ENCODE measurements at regions not wholly inside any gene's neighbourhood (a gene's known extent, or its start where the extent isn't known, plus 50 kb on each side); places are given as distances from the start of the nearest gene placed in this dataset.
A peak's percentile ranks its signal among the peaks of the same experiment; 100 is the strongest.

- DNase-seq (ENCODE audit: low read depth in 2 of 2): peak in 1 of 2 donors; percentile 10
Observed at GRCh38 chr16:79372503-79373184, 227.9 kb downstream of the MAF start.

- no peak for DNase-seq (ENCODE audit: low read depth in 2 of 2)
Observed at GRCh38 chr16:79370736-79371135, 229.8 kb downstream of the MAF start.

- no peak for DNase-seq (ENCODE audit: low read depth in 2 of 2)
Observed at GRCh38 chr16:79369796-79370195, 230.7 kb downstream of the MAF start.

GRCh38 chr16:79367822-79368221 lies 232.7 kb downstream of the MAF start:
- DNase-seq (ENCODE audit: low read depth in 2 of 2): no peak

GRCh38 chr16:79366635-79367034 lies 233.9 kb downstream of the MAF start:
- DNase-seq (ENCODE audit: low read depth in 2 of 2): no peak

- no peak for DNase-seq (ENCODE audit: low read depth in 2 of 2)
Observed at GRCh38 chr16:79365702-79366101, 234.8 kb downstream of the MAF start.

GRCh38 chr16:79363484-79363883 lies 237.1 kb downstream of the MAF start:
- no peak for DNase-seq (ENCODE audit: low read depth in 2 of 2)

- DNase-seq (ENCODE audit: low read depth in 2 of 2): no peak
Observed at GRCh38 chr16:79363035-79363434, 237.5 kb downstream of the MAF start.

GRCh38 chr16:79362300-79362970 lies 238.1 kb downstream of the MAF start:
- DNase-seq (ENCODE audit: low read depth in 2 of 2): no peak

GRCh38 chr16:79361132-79361751 lies 239.3 kb downstream of the MAF start:
- no peak for DNase-seq (ENCODE audit: low read depth in 2 of 2)

- DNase-seq (ENCODE audit: low read depth in 2 of 2): no peak
Observed at GRCh38 chr16:79360267-79360666, 240.3 kb downstream of the MAF start.

GRCh38 chr16:79359082-79359481 lies 241.5 kb downstream of the MAF start:
- no peak for DNase-seq (ENCODE audit: low read depth in 2 of 2)

GRCh38 chr16:79358188-79358587 lies 242.3 kb downstream of the MAF start:
- no peak for DNase-seq (ENCODE audit: low read depth in 2 of 2)

GRCh38 chr16:79355600-79356358 lies 244.8 kb downstream of the MAF start:
- no peak for DNase-seq (ENCODE audit: low read depth in 2 of 2)

GRCh38 chr16:79351927-79352326 lies 248.6 kb downstream of the MAF start:
- no peak for DNase-seq (ENCODE audit: low read depth in 2 of 2)

- no peak for DNase-seq (ENCODE audit: low read depth in 2 of 2)
Observed at GRCh38 chr16:79349803-79350202, 250.7 kb downstream of the MAF start.

- no peak for DNase-seq (ENCODE audit: low read depth in 2 of 2)
Observed at GRCh38 chr16:79348521-79349306, 251.8 kb downstream of the MAF start.

- no peak for DNase-seq (ENCODE audit: low read depth in 2 of 2)
Observed at GRCh38 chr16:79347277-79347676, 253.3 kb downstream of the MAF start.

GRCh38 chr16:79339863-79340262 lies 260.7 kb downstream of the MAF start:
- DNase-seq (ENCODE audit: low read depth in 2 of 2): no peak

- no peak for DNase-seq (ENCODE audit: low read depth in 2 of 2)
Observed at GRCh38 chr16:79337906-79338305, 262.6 kb downstream of the MAF start.

GRCh38 chr16:79336437-79337229 lies 263.9 kb downstream of the MAF start:
- no peak for DNase-seq (ENCODE audit: low read depth in 2 of 2)

Measured in activated CD4-positive, alpha-beta T cell treated with anti-CD3 and anti-CD28 coated beads for 24 hours (primary cell).